ENCODE measurements at regions not wholly inside any gene's neighbourhood (a gene's known extent, or its start where the extent isn't known, plus 50 kb on each side); places are given as distances from the start of the nearest gene placed in this dataset.
A peak's percentile ranks its signal among the peaks of the same experiment; 100 is the strongest.

- no peak for TF ChIP-seq CTCF (IDR thresholded peaks at IDR 0.05; ENCODE audit: low read depth, low read length, missing control alignments)
- peak overlapping the region; percentile 64 for H3K27ac ChIP-seq
These were observed 108.7 kb upstream of the TMEM170B start for GRCh38 chr6:11428895-11429294.

GRCh38 chr6:11428371-11428770 is 109.2 kb upstream of the TMEM170B start:
- TF ChIP-seq CTCF (IDR thresholded peaks at IDR 0.05; ENCODE audit: low read depth, low read length, missing control alignments) = no peak
- no peak for DNase-seq
- Histone ChIP-seq H3K36me3 (replicated peaks) (no peaks in the 10 kb centered on the region), H3K4me3 (ENCODE audit: low read depth, low read length) (no peak overlapping the region), H3K27ac (peak overlapping the region; percentile 64), H3K27me3 (replicated peaks) (no peaks in the 10 kb centered on the region)
- in situ Hi-C loops (cut with HindIII; ENCODE audit: low pct_ligation_motif_present, low sequenced_read_pairs) = no loop called here

More at GRCh38 chr6:11428895-11429294, 108.7 kb upstream of the TMEM170B start:
- DNase-seq = peak; percentile 67
- in situ Hi-C loops (cut with HindIII; ENCODE audit: low pct_ligation_motif_present, low sequenced_read_pairs) = no loop called here
- H3K4me3 ChIP-seq (ENCODE audit: low read depth, low read length) = no peak overlapping the region
- H3K36me3 ChIP-seq (replicated peaks) = no peaks in the 10 kb centered on the region
- no peaks in the 10 kb centered on the region for H3K27me3 ChIP-seq (replicated peaks)

GRCh38 chr6:11427723-11428245 is 109.8 kb upstream of the TMEM170B start:
- TF ChIP-seq CTCF (IDR thresholded peaks at IDR 0.05; ENCODE audit: low read depth, low read length, missing control alignments) = no peak
- Histone ChIP-seq H3K27ac (peak overlapping the region; percentile 64), H3K27me3 (replicated peaks) (no peaks in the 10 kb centered on the region), H3K36me3 (replicated peaks) (no peaks in the 10 kb centered on the region), H3K4me3 (ENCODE audit: low read depth, low read length) (no peak overlapping the region)
- peak; percentile 39 for DNase-seq
- in situ Hi-C loops (cut with HindIII; ENCODE audit: low pct_ligation_motif_present, low sequenced_read_pairs) = no loop called here

- Histone ChIP-seq H3K36me3 (replicated peaks) (no peaks in the 10 kb centered on the region), H3K27ac (no peak overlapping the region), H3K27me3 (replicated peaks) (no peaks in the 10 kb centered on the region), H3K4me3 (ENCODE audit: low read depth, low read length) (no peak overlapping the region)
- in situ Hi-C loops (cut with HindIII; ENCODE audit: low pct_ligation_motif_present, low sequenced_read_pairs) = no loop called here
- DNase-seq = no peak
- TF ChIP-seq CTCF (IDR thresholded peaks at IDR 0.05; ENCODE audit: low read depth, low read length, missing control alignments) = no peak
These were observed 110.3 kb upstream of the TMEM170B start for GRCh38 chr6:11427091-11427722.

GRCh38 chr6:11426571-11426970 is 111.0 kb upstream of the TMEM170B start:
- in situ Hi-C loops (cut with HindIII; ENCODE audit: low pct_ligation_motif_present, low sequenced_read_pairs) = no loop called here
- Histone ChIP-seq H3K4me3 (ENCODE audit: low read depth, low read length) (no peak overlapping the region), H3K27me3 (replicated peaks) (no peaks in the 10 kb centered on the region), H3K36me3 (replicated peaks) (no peaks in the 10 kb centered on the region), H3K27ac (no peak overlapping the region)
- DNase-seq = no peak
- no peak for TF ChIP-seq CTCF (IDR thresholded peaks at IDR 0.05; ENCODE audit: low read depth, low read length, missing control alignments)

GRCh38 chr6:11425876-11426275 is 111.7 kb upstream of the TMEM170B start:
- no peak overlapping the region for H3K27ac ChIP-seq
- no peaks in the 10 kb centered on the region for H3K36me3 ChIP-seq (replicated peaks)
- no peak for DNase-seq
- in situ Hi-C loops (cut with HindIII; ENCODE audit: low pct_ligation_motif_present, low sequenced_read_pairs) = no loop called here
- H3K27me3 ChIP-seq (replicated peaks) = no peaks in the 10 kb centered on the region
- TF ChIP-seq CTCF (IDR thresholded peaks at IDR 0.05; ENCODE audit: low read depth, low read length, missing control alignments) = no peak
- H3K4me3 ChIP-seq (ENCODE audit: low read depth, low read length) = no peak overlapping the region

All from brain microvascular endothelial cell (primary cell).